ENCODE measurements at regions not wholly inside any gene's neighbourhood (a gene's known extent, or its start where the extent isn't known, plus 50 kb on each side); places are given as distances from the start of the nearest gene placed in this dataset.
"Not testable (repeated sequence)": the region's sequence is repeated elsewhere in the genome, so short reads cannot be mapped to it uniquely, and the experiment has no call there.

DNA sequence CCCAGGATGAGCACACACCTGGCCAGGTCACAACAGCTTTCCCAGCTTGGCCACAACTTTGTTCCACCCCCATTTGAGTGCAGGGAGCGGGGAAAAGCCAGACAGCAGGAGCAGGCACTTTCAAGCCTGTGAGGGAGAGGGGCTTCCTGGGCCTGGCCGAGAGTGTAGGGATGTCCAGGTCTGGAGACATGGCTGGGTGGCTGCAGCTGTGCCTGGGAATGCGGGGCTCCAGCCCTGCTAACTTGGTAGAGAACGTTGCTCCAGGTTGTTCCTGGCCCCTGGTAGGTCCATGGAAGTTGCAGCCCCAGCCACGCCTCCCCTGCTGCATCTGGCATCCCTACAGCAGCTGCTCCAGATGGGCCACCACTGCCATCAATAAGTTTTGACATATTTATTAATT lies 738.5 kb downstream of the SLC6A15 start:
- TF ChIP-seq, protein P1, sequence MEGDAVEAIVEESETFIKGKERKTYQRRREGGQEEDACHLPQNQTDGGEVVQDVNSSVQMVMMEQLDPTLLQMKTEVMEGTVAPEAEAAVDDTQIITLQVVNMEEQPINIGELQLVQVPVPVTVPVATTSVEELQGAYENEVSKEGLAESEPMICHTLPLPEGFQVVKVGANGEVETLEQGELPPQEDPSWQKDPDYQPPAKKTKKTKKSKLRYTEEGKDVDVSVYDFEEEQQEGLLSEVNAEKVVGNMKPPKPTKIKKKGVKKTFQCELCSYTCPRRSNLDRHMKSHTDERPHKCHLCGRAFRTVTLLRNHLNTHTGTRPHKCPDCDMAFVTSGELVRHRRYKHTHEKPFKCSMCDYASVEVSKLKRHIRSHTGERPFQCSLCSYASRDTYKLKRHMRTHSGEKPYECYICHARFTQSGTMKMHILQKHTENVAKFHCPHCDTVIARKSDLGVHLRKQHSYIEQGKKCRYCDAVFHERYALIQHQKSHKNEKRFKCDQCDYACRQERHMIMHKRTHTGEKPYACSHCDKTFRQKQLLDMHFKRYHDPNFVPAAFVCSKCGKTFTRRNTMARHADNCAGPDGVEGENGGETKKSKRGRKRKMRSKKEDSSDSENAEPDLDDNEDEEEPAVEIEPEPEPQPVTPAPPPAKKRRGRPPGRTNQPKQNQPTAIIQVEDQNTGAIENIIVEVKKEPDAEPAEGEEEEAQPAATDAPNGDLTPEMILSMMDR (IDR thresholded peaks at IDR 0.05), result no peak
- ATAC-seq (ENCODE audit: low FRiP score) (no peak), DNase-seq (ENCODE audit: low spot score) (no peak)

DNA sequence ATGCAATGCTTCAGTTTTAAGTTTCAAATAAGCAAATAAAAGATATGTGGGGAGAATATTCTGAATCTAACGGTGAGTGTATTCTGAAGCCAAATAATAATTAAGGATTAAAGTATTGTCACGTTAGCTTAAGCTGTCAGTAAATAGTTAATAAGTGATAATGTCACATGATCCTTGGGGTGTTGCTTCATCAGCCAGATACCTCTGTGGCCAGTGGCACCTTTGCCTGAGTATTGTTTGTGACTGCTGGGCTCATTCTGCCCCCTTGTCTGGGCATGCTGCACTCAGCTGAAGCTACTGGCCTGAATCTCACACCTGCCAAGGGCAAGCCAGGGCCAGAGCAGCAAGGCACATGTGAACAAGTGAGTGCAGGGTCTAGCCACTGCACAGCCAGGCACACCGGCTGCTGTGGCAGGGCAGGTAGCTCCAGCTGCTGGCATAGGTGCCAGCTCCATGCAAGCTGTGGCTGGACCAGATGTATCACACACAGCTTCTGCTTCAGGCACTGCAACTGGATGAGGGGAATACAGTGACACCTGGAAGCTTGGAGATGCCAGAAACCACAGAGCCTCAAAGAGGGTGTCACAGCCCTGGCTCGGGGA lies 739.7 kb downstream of the SLC6A15 start:
- TF ChIP-seq, protein P1 (IDR thresholded peaks at IDR 0.05), result no peak
- ATAC-seq (ENCODE audit: low FRiP score) (no peak), DNase-seq (ENCODE audit: low spot score) (no peak)

DNA sequence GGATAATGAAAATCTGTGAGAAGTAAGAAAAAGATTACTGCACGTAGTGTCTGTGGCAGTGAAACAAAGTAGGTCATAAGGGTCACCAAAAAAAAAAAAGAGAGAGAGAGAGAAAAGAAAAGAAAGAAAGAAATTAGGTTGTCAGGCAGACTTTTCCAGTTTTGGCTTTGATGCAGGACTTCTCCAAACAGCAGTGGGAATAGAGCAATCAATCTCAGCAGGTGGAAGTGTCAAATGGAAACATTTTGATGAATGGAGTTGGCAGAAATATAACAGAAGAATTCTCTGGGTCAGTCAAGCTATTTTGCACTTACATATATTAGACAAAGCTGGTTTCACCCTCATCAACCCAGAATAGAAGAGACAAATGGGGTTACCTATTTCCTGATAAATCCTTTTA lies 745.8 kb downstream of the SLC6A15 start:
- DNase-seq (ENCODE audit: low spot score), result no peak

DNA sequence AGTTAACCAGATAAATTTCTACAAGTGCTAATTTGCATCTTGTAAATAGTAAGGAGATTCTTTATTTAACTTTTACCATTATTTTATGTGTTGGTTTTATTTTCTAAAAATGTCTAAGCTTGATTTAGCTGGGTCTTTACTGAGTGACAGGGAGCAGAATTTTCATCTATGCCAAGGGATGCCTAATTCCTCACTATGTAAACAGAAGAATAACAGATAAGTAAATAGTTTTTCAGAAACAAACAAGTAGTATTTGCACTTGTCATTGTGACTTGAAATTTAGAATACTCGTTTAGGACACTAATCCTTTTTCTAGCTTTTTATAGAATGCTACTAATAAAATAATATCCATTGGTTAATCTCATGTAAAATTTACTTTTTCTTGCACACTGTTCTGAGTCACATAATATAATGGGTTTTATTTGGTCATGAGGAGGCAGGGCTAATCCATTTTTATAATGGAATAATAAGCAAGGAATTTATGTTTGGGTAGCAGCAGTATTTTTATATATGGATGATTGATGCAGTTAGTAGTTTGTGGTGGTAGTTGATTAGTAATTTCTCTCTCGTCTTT lies 746.5 kb downstream of the SLC6A15 start:
- no peak for DNase-seq (ENCODE audit: low spot score)
- no peak for ATAC-seq (ENCODE audit: low FRiP score)
- TF ChIP-seq, protein P1 (IDR thresholded peaks at IDR 0.05), result no peak

More for the DNA sequence above, 745.8 kb downstream of the SLC6A15 start:
- no peak for ATAC-seq (ENCODE audit: low FRiP score)
- TF ChIP-seq, protein P1 (IDR thresholded peaks at IDR 0.05), result no peak

DNA sequence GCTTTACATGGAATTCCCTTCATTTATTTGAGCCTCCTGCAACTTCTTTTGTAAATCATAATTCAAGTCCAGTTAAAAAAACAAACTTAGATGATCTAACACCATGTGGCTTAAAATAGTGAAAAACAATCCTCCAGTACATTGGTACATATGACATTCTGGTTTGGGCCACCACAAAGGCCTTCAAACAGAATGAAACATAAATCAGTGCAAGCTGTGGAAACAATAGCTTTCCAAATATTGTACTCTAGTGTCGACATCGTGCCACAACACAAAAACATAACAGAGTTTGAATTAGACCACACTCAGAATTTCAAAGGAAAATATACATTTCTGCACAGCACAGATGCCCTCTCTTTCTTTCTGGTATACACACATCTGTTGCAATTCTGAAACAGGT lies 751.3 kb downstream of the SLC6A15 start:
- ATAC-seq (ENCODE audit: low FRiP score) (no peak), DNase-seq (ENCODE audit: low spot score) (no peak)
- TF ChIP-seq, protein P1 (IDR thresholded peaks at IDR 0.05), result no peak

DNA sequence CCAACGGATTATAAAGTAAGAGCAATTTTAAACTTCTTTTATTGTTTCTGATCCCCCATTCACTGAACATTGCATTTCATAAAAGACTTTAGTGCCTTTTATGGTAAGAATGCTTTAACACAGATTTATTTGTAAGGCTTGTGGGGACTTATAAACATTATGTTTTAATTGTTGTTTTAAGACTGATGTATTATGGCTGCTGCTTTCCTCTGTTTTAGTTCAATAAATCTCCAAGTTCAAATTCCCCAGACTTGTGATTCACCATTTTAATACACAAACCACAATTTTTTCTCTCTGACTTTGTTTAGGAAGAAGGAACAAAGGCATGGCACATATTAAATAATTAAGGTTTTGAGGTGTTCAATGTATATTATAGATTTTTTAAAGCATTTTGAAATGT lies 753.3 kb downstream of the SLC6A15 start:
- TF ChIP-seq, protein P1 (IDR thresholded peaks at IDR 0.05), result no peak
- DNase-seq (ENCODE audit: low spot score) (no peak), ATAC-seq (ENCODE audit: low FRiP score) (no peak)

DNA sequence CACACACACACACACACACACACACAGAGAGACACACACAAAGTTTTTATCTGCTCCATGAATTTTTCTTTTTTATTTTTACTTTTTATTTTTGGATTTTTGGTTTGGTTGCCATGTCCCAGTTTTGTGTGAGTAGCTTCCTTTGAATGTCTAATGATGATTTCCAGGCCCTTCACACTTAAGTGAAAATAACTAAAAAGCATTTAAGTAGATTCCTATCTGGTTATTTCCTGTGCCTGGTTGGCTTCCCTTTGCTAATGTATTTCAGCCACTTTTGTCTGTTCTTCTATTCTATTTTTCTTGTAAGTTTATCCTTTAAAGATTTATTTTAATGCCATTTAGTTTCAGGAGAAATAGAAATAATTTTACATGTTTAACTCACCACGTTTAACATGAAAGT lies 755.4 kb downstream of the SLC6A15 start:
- DNase-seq (ENCODE audit: low spot score) (no peak), ATAC-seq (ENCODE audit: low FRiP score) (no peak)
- TF ChIP-seq, protein P1 (IDR thresholded peaks at IDR 0.05), result no peak

DNA sequence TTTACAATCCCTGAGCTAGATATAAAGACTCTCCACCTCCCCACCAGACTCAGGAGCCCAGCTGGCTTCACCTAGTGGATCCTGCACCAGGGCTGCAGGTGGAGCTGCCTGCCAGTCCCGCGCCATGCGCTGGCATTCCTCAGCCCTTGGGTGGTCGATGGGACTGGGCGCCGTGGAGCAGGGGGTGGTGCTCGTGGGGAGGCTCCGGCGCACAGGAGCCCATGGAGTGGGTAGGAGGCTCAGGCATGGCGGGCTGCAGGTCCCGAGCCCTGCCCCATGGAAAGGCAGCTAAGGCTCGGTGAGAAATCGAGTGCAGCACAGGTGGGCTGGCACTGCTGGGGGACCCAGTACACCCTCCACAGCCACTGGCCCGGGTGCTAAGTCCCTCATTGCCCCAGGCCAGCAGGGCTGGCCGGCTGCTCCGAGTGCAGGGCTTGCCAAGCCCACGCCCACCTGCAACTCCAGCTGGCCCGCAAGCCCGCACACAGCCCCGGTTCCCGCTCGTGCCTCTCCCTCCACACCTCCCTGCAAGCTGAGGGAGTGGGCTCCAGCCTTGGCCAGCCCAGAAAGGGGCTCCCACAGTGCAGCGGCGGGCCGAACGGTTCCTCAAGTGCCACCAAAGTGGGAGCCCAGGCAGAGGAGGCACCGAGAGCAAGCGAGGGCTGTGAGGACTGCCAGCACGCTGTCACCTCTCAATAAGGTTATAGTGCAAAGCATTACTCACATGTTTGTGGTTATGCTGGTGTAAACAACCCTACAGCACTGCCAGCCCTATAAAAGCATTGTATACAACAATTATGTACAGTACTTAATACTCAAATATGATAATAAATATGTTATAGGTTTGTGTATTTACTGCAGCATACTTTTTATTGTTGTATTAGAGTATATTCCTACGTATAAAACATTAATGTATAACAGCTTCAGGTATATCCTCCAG lies 757.3 kb downstream of the SLC6A15 start:
- DNase-seq (ENCODE audit: low spot score); ATAC-seq (ENCODE audit: low FRiP score): not testable (repeated sequence)

DNA sequence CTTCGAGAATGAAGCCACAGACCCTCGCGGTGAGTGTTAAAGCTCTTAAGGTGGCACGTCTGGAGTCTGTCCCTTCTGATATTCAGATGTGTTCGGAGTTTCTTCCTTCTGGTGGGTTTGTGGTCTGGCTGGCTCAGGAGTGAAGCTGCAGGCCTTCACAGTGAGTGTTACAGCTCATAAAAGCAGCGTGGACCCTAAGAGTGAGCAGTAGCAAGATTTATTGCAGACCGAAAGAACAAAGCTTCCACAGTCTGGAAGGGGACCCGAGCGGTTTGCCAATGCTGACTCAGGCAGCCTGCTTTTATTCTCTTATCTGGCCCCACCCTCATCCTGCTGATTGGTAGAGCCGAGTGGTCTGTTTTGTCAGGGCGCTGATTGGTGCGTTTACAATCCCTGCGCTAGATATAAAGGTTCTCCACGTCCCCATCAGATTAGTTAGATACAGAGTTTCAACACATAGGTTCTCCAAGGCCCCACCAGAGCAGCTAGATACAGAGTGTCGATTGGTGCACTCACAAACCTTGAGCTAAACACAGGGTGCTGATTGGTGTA lies 758.1 kb downstream of the SLC6A15 start:
- DNase-seq (ENCODE audit: low spot score); ATAC-seq (ENCODE audit: low FRiP score): not testable (repeated sequence)
